ENCODE measurements at regions not wholly inside any gene's neighbourhood (a gene's known extent, or its start where the extent isn't known, plus 50 kb on each side); places are given as distances from the start of the nearest gene placed in this dataset.
"Not testable (repeated sequence)": the region's sequence is repeated elsewhere in the genome, so short reads cannot be mapped to it uniquely, and the experiment has no call there.

GRCh38 chr1:80534606-80535360 lies 1266.0 kb upstream of the ADGRL2 start:
- intact Hi-C loops (cut with micrococcal nuclease) = no loop called here
- no peak for ATAC-seq
- no peak for DNase-seq

- intact Hi-C loops (cut with micrococcal nuclease) = no loop called here
Measured at GRCh38 chr1:80533775-80534334, 1266.9 kb upstream of the ADGRL2 start.

GRCh38 chr1:80533093-80533492 lies 1267.6 kb upstream of the ADGRL2 start:
- no peak for ATAC-seq
- intact Hi-C loops (cut with micrococcal nuclease) = no loop called here
- no peak for DNase-seq

More at GRCh38 chr1:80533775-80534334, 1266.9 kb upstream of the ADGRL2 start:
- ATAC-seq (no peak), DNase-seq (no peak)

- ATAC-seq (no peak), DNase-seq (no peak)
- intact Hi-C loops (cut with micrococcal nuclease) = no loop called here
Measured at GRCh38 chr1:80531182-80531581, 1269.6 kb upstream of the ADGRL2 start.

GRCh38 chr1:80529546-80529945 lies 1271.2 kb upstream of the ADGRL2 start:
- no peak for ATAC-seq
- no peak for DNase-seq
- intact Hi-C loops (cut with micrococcal nuclease) = no loop called here

GRCh38 chr1:80523861-80524260 lies 1276.9 kb upstream of the ADGRL2 start:
- DNase-seq (no peak), ATAC-seq (no peak)
- intact Hi-C loops (cut with micrococcal nuclease) = no loop called here

- intact Hi-C loops (cut with micrococcal nuclease); ATAC-seq; DNase-seq: not testable (repeated sequence)
Measured at GRCh38 chr1:80523071-80523470, 1277.7 kb upstream of the ADGRL2 start.

GRCh38 chr1:80520949-80521348 lies 1279.8 kb upstream of the ADGRL2 start:
- no peak for ATAC-seq
- no peak for DNase-seq
- intact Hi-C loops (cut with micrococcal nuclease) = no loop called here

GRCh38 chr1:80517062-80517461 lies 1283.7 kb upstream of the ADGRL2 start:
- DNase-seq = no peak
- ATAC-seq = no peak
- intact Hi-C loops (cut with micrococcal nuclease) = no loop called here

- ATAC-seq (no peak), DNase-seq (no peak)
- intact Hi-C loops (cut with micrococcal nuclease) = no loop called here
Measured at GRCh38 chr1:80509965-80510522, 1290.7 kb upstream of the ADGRL2 start.

GRCh38 chr1:80506216-80506615 lies 1294.5 kb upstream of the ADGRL2 start:
- ATAC-seq (no peak), DNase-seq (no peak)
- intact Hi-C loops (cut with micrococcal nuclease) = no loop called here

GRCh38 chr1:80498673-80499072 lies 1302.1 kb upstream of the ADGRL2 start:
- intact Hi-C loops (cut with micrococcal nuclease) = no loop called here
- no peak for DNase-seq
- no peak for ATAC-seq

- no peak for ATAC-seq
- intact Hi-C loops (cut with micrococcal nuclease) = no loop called here
- no peak for DNase-seq
Measured at GRCh38 chr1:80495806-80496205, 1304.9 kb upstream of the ADGRL2 start.

- intact Hi-C loops (cut with micrococcal nuclease) = no loop called here
- DNase-seq (no peak), ATAC-seq (no peak)
Measured at GRCh38 chr1:80472145-80472544, 1328.6 kb upstream of the ADGRL2 start.

- no peak for DNase-seq
- no peak for ATAC-seq
- intact Hi-C loops (cut with micrococcal nuclease) = no loop called here
Measured at GRCh38 chr1:80468356-80468755, 1332.4 kb upstream of the ADGRL2 start.

GRCh38 chr1:80462006-80462405 lies 1338.7 kb upstream of the ADGRL2 start:
- DNase-seq = no peak
- intact Hi-C loops (cut with micrococcal nuclease) = no loop called here
- ATAC-seq = no peak

- DNase-seq = no peak
- ATAC-seq = no peak
- intact Hi-C loops (cut with micrococcal nuclease) = no loop called here
Measured at GRCh38 chr1:80457409-80457808, 1343.3 kb upstream of the ADGRL2 start.

- intact Hi-C loops (cut with micrococcal nuclease) = no loop called here
- DNase-seq = no peak
- ATAC-seq = no peak
Measured at GRCh38 chr1:80453775-80454174, 1347.0 kb upstream of the ADGRL2 start.

- intact Hi-C loops (cut with micrococcal nuclease) = no loop called here
- no peak for ATAC-seq
Measured at GRCh38 chr1:80450711-80451110, 1350.0 kb upstream of the ADGRL2 start.

GRCh38 chr1:80448081-80448480 lies 1352.7 kb upstream of the ADGRL2 start:
- DNase-seq (no peak), ATAC-seq (no peak)
- intact Hi-C loops (cut with micrococcal nuclease) = no loop called here

More at GRCh38 chr1:80450711-80451110, 1350.0 kb upstream of the ADGRL2 start:
- no peak for DNase-seq

- intact Hi-C loops (cut with micrococcal nuclease) = no loop called here
- no peak for DNase-seq
- ATAC-seq = no peak
Measured at GRCh38 chr1:80447526-80447925, 1353.2 kb upstream of the ADGRL2 start.

Data from left ventricle myocardium superior (tissue), 1 donor.